HEK293 (cell line): ENCODE measurements at regions not wholly inside any gene's neighbourhood (a gene's known extent, or its start where the extent isn't known, plus 50 kb on each side); places are given as distances from the start of the nearest gene placed in this dataset.

ENCODE experiments used
- CTCF ChIA-PET: fragments of 350-600 bp; formaldehyde crosslinking; extraction: SDS; loops from one replicate; lab custom pipeline; 2021; ENCODE audit warnings: antibody characterized with exemption; lab: Yijun Ruan, JAX
- POLR2A ChIA-PET: fragments of 300-600 bp; formaldehyde crosslinking; extraction: SDS; loops from one replicate; lab custom pipeline; 2020; ENCODE audit warnings: antibody characterized with exemption, inconsistent platforms; lab: Yijun Ruan, JAX
- H3K27ac ChIP-seq: fragments of 200-500 bp; sonication (Bioruptor generic); 2 replicates; pipeline ENCODE4 v1.5.1; 2014; ENCODE audit warnings: low read depth, low read length, control low read depth, inconsistent platforms; ENCODE audit errors: extremely low read depth
- H3K36me3 ChIP-seq, 2 experiments: fragments of 200-500 bp in 1 of 2; sonication (Bioruptor generic) in 1 of 2; 1 replicate in 1 of 2; 2 replicates in 1 of 2; pipeline ENCODE4 v1.5.1; 2014 to 2017; ENCODE audit warnings: inconsistent platforms in 2 of 2, low read length in 2 of 2; ENCODE audit not compliant: control insufficient read depth in 2 of 2, insufficient read depth in 1 of 2
- H3K4me1 ChIP-seq: fragments of 200-500 bp; sonication (Bioruptor generic); 2 replicates; pipeline ENCODE4 v1.5.1; 2014; ENCODE audit warnings: mild to moderate bottlenecking, low read length, inconsistent platforms; ENCODE audit not compliant: control insufficient read depth, insufficient read depth
- H3K4me3 ChIP-seq: 2 replicates; pipeline ENCODE4 v1.5.1; 2011; ENCODE audit warnings: low read depth, mild to moderate bottlenecking, control low read depth, low read length, moderate library complexity
- H3K9me3 ChIP-seq: fragments of 200-500 bp; sonication (Bioruptor generic); 2 replicates; pipeline ENCODE4 v1.5.1; 2014; ENCODE audit warnings: low read depth, low read length, inconsistent platforms; ENCODE audit not compliant: control insufficient read depth, insufficient read depth
- FEZF1 ChIP-seq: fragments of 450-650 bp; formaldehyde crosslinking; IDR thresholded peaks from 2 replicates; pipeline ENCODE4 v1.5.1; 2016; ENCODE audit warnings: missing biosample characterization, missing genetic modification characterization
- GLIS1 ChIP-seq: fragments of 450-650 bp; formaldehyde crosslinking; IDR thresholded peaks from 2 replicates; pipeline ENCODE4 v1.5.1; 2016; ENCODE audit warnings: missing biosample characterization, missing genetic modification characterization
- KLF16 ChIP-seq: fragments of 450-650 bp; formaldehyde crosslinking; IDR thresholded peaks from 2 replicates; pipeline ENCODE4 v1.5.1; 2017; ENCODE audit warnings: missing biosample characterization, missing genetic modification characterization
- MEIS1 ChIP-seq: sonication (generic); formaldehyde crosslinking; IDR thresholded peaks from 2 replicates; pipeline ENCODE4 v1.8.1; 2022; ENCODE audit warnings: missing genetic modification reagents, mild to moderate bottlenecking, borderline replicate concordance
- OSR2 ChIP-seq: fragments of 450-650 bp; formaldehyde crosslinking; IDR thresholded peaks from 2 replicates; pipeline ENCODE4 v1.5.1; 2016; ENCODE audit warnings: missing biosample characterization, missing genetic modification characterization
- PRDM4 ChIP-seq: fragments of 450-650 bp; formaldehyde crosslinking; IDR thresholded peaks from 2 replicates; pipeline ENCODE4 v1.5.1; 2017; ENCODE audit warnings: missing biosample characterization, missing genetic modification characterization
- PRDM6 ChIP-seq: fragments of 450-650 bp; formaldehyde crosslinking; IDR thresholded peaks from 2 replicates; pipeline ENCODE4 v1.5.1; 2017; ENCODE audit warnings: missing biosample characterization, missing genetic modification characterization
- SP7 ChIP-seq: fragments of 450-650 bp; formaldehyde crosslinking; IDR thresholded peaks from 2 replicates; pipeline ENCODE4 v1.5.1; 2016; ENCODE audit warnings: missing biosample characterization, missing genetic modification characterization
- ZNF16 ChIP-seq: fragments of 450-650 bp; formaldehyde crosslinking; IDR thresholded peaks from 2 replicates; pipeline ENCODE4 v1.5.1; 2016; ENCODE audit warnings: low read depth, missing biosample characterization, missing genetic modification characterization
- ZNF202 ChIP-seq: fragments of 450-650 bp; formaldehyde crosslinking; IDR thresholded peaks from 2 replicates; pipeline ENCODE4 v1.5.1; 2016; ENCODE audit warnings: missing biosample characterization, missing genetic modification characterization, borderline replicate concordance
- ZNF324 ChIP-seq: fragments of 450-650 bp; formaldehyde crosslinking; IDR thresholded peaks from 2 replicates; pipeline ENCODE4 v1.5.1; 2016; ENCODE audit warnings: missing biosample characterization, missing genetic modification characterization
- ZNF510 ChIP-seq: fragments of 450-650 bp; formaldehyde crosslinking; IDR thresholded peaks from 2 replicates; pipeline ENCODE4 v1.5.1; 2018; ENCODE audit warnings: mild to moderate bottlenecking, missing genetic modification characterization, missing biosample characterization; ENCODE audit not compliant: insufficient replicate concordance
- ZNF561 ChIP-seq: fragments of 450-650 bp; IDR thresholded peaks from 2 replicates; pipeline ENCODE4 v1.5.1; 2018; ENCODE audit warnings: missing biosample characterization, missing genetic modification characterization, borderline replicate concordance
- ZNF664 ChIP-seq: fragments of 450-650 bp; formaldehyde crosslinking; IDR thresholded peaks from 2 replicates; pipeline ENCODE4 v1.5.1; 2016; ENCODE audit warnings: missing biosample characterization, missing genetic modification characterization
- ZNF692 ChIP-seq: fragments of 450-650 bp; formaldehyde crosslinking; IDR thresholded peaks from 2 replicates; pipeline ENCODE4 v1.5.1; 2016; ENCODE audit warnings: missing biosample characterization, missing genetic modification characterization
- ZNF837 ChIP-seq: fragments of 450-650 bp; formaldehyde crosslinking; IDR thresholded peaks from 2 replicates; pipeline ENCODE4 v1.5.1; 2016; ENCODE audit warnings: missing biosample characterization, missing genetic modification characterization
- ZNF843 ChIP-seq: fragments of 450-650 bp; formaldehyde crosslinking; IDR thresholded peaks from 2 replicates; pipeline ENCODE4 v1.5.1; 2016; ENCODE audit warnings: missing biosample characterization, missing genetic modification characterization
- ZXDB ChIP-seq: fragments of 450-650 bp; formaldehyde crosslinking; IDR thresholded peaks from 2 replicates; pipeline ENCODE4 v1.5.1; 2016; ENCODE audit warnings: missing biosample characterization, missing genetic modification characterization
- TF ChIP-seq, protein P1 (sequence below): sonication (generic); formaldehyde crosslinking; IDR thresholded peaks from 2 replicates; pipeline ENCODE4 v1.8.1; 2022; ENCODE audit warnings: mild to moderate bottlenecking, moderate library complexity, missing genetic modification reagents

GRCh38 chr5:17113174-17113958 is 104.1 kb upstream of the BASP1 start:
- no peaks in the 10 kb centered on the region for H3K36me3 ChIP-seq
- H3K4me1 ChIP-seq, result peaks cover 16% of the 10 kb centered on the region
- CTCF ChIA-PET, result interaction anchor here (0.8 kb wide), 1 partner anchor 19 kb away, joined by 3 read pairs; no protein-coding TSS in a partner anchor
- POLR2A ChIA-PET, result interaction anchor here (1.2 to 1.3 kb wide), 2 partner anchors 17 to 177 kb away, joined by 3 read pairs; partner anchors contain the start of gene MYO10
- TF ChIP-seq ZNF324 (no peak), ZNF664 (no peak), ZNF692 (tag by site-specific recombination) (no peak)
- no peak overlapping the region for H3K4me3 ChIP-seq
- H3K9me3 ChIP-seq, result no peaks in the 10 kb centered on the region
- H3K27ac ChIP-seq, result no peak overlapping the region

DNA sequence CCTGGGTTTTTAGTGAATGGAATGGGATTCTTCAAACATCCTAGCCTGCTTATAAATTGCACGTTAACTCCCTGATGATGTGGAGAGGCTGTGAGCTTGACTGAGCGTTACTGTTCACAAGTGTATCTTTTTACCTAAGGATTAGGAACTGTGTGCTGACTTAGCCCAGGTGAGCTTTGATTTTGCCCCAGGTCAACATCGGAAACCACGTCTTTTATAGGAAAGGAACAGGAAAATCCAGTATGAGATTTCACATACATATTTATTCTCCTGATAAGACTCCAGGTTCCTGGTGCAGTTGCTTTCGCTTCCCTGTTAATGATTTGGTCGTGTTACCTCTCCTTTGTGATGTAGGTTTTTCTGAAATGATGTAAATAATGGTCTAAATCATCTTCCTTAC is 103.2 kb upstream of the BASP1 start:
- no peak for TF ChIP-seq ZNF202 (tag by site-specific recombination)
- no peak for TF ChIP-seq PRDM4 (tag by site-specific recombination)
- no peak for TF ChIP-seq ZXDB (tag by site-specific recombination)
- TF ChIP-seq ZNF837 (tag by site-specific recombination), result no peak
- H3K4me3 ChIP-seq, result no peak overlapping the region
- H3K9me3 ChIP-seq, result no peaks in the 10 kb centered on the region
- H3K4me1 ChIP-seq, result peaks cover 19% of the 10 kb centered on the region
- no peaks in the 10 kb centered on the region for H3K36me3 ChIP-seq
- CTCF ChIA-PET, result interaction anchor here (0.9 to 1.3 kb wide), 2 partner anchors 15 to 18 kb away, joined by 3 to 9 read pairs; no protein-coding TSS in a partner anchor
- H3K27ac ChIP-seq, result no peak overlapping the region
- POLR2A ChIA-PET, result interaction anchor here (1.3 kb wide), 1 partner anchor 18 kb away, joined by 3 read pairs; no protein-coding TSS in a partner anchor

DNA sequence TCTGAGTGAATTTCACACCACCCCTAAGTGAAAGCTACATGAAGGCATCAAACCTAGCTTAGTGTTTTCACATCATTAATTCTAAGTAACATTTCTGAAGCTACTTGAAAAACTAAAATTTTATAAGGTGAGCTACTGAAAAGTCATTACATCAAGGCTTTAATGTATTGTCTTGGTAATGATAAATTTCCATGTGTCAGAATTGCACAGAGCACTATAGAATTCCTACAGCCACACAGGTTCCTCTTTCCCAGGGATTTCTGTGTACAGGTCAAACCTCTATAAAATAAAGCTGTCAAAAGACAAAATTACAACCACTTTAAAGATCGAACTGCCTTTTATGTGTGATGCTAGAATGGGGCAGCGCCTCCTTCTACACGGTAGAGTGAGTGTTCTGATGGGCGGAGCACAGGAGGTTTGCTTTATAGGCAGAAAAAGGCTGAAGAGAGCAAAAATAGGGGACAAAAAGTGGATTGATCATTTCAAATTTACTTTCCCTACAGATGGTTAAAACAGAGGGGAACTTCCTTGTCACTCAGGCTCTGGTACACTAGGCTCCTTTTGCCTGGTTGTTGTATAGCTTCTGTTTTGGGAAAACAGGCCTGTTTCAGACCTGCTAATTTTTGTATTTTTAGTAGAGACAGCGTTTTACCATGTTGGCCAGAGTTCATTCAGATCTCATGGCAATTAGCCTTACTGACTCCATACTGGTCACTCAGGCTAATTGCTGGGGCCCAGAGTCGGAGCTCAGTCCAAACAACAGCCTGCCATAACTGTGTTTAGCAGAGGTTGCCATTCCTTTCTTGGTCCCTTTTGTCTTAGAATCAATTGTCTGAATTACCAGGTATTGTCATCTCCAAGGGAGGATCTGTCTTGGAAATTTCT is 102.5 kb upstream of the BASP1 start:
- H3K9me3 ChIP-seq, result no peaks in the 10 kb centered on the region
- no peak overlapping the region for H3K4me3 ChIP-seq
- peaks cover 19% of the 10 kb centered on the region for H3K4me1 ChIP-seq
- H3K36me3 ChIP-seq, result no peaks in the 10 kb centered on the region
- CTCF ChIA-PET, result interaction anchor here (0.5 to 1.3 kb wide), 4 partner anchors 15 to 146 kb away, joined by 3 to 9 read pairs (median 4); no protein-coding TSS in a partner anchor
- TF ChIP-seq OSR2 (peak; percentile 38; the same call in 1 of the 2 replicates), GLIS1 (no peak), SP7 (peak; percentile 51; the same call in 1 of the 2 replicates), PRDM6 (tag by site-specific recombination) (peak; percentile 93), ZNF843 (0 out of 2 replicates have a peak, but pooled peaks have one; percentile 22), ZNF510 (tag by site-specific recombination) (no peak), ZNF16 (tag by site-specific recombination) (no peak), ZNF561 (tag by site-specific recombination) (0 out of 2 replicates have a peak, but pooled peaks have one; percentile 44), KLF16 (tag by site-specific recombination) (no peak), FEZF1 (peak; percentile 93), MEIS1 (no peak)
- TF ChIP-seq, protein P1, sequence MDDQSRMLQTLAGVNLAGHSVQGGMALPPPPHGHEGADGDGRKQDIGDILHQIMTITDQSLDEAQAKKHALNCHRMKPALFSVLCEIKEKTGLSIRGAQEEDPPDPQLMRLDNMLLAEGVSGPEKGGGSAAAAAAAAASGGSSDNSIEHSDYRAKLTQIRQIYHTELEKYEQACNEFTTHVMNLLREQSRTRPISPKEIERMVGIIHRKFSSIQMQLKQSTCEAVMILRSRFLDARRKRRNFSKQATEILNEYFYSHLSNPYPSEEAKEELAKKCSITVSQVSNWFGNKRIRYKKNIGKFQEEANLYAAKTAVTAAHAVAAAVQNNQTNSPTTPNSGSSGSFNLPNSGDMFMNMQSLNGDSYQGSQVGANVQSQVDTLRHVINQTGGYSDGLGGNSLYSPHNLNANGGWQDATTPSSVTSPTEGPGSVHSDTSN (CRISPR knock-in tag), result no peak
- TF ChIP-seq, all 188 proteins: peak for 6
- POLR2A ChIA-PET, result interaction anchor here (1.3 kb wide), 1 partner anchor 18 kb away, joined by 3 read pairs; no protein-coding TSS in a partner anchor
- 0 out of 2 replicates have a peak overlapping the region, but pooled peaks have one; percentile 17 for H3K27ac ChIP-seq
